ENCODE measurements at regions not wholly inside any gene's neighbourhood (a gene's known extent, or its start where the extent isn't known, plus 50 kb on each side); places are given as distances from the start of the nearest gene placed in this dataset.
"Not testable (repeated sequence)": the region's sequence is repeated elsewhere in the genome, so short reads cannot be mapped to it uniquely, and the experiment has no call there.

GRCh38 chr5:101626572-101626971, 669.5 kb downstream of the SLCO4C1 start:
- DNase-seq = no peak

GRCh38 chr5:101611039-101611438, 685.0 kb downstream of the SLCO4C1 start:
- DNase-seq = no peak

GRCh38 chr5:101608322-101608721, 687.8 kb downstream of the SLCO4C1 start:
- DNase-seq = no peak

- no peak for DNase-seq
Observed at GRCh38 chr5:101605700-101606099, 690.4 kb downstream of the SLCO4C1 start.

GRCh38 chr5:101600614-101601013, 695.5 kb downstream of the SLCO4C1 start:
- no peak for DNase-seq

- DNase-seq = no peak
Observed at GRCh38 chr5:101590384-101590783, 687.3 kb upstream of the ST8SIA4 start.

GRCh38 chr5:101585366-101585765, 682.3 kb upstream of the ST8SIA4 start:
- no peak for DNase-seq

- DNase-seq = no peak
Observed at GRCh38 chr5:101580591-101580990, 677.5 kb upstream of the ST8SIA4 start.

- no peak for DNase-seq
Observed at GRCh38 chr5:101574017-101574416, 670.9 kb upstream of the ST8SIA4 start.

- DNase-seq = no peak
Observed at GRCh38 chr5:101561018-101561417, 657.9 kb upstream of the ST8SIA4 start.

- DNase-seq = no peak
Observed at GRCh38 chr5:101543780-101544179, 640.7 kb upstream of the ST8SIA4 start.

- DNase-seq = no peak
Observed at GRCh38 chr5:101539315-101539714, 636.2 kb upstream of the ST8SIA4 start.

- DNase-seq = no peak
Observed at GRCh38 chr5:101535626-101536025, 632.5 kb upstream of the ST8SIA4 start.

- no peak for DNase-seq
Observed at GRCh38 chr5:101534491-101535110, 631.5 kb upstream of the ST8SIA4 start.

GRCh38 chr5:101532430-101532829, 629.3 kb upstream of the ST8SIA4 start:
- no peak for DNase-seq

GRCh38 chr5:101531026-101531425, 627.9 kb upstream of the ST8SIA4 start:
- DNase-seq = no peak

- not testable (repeated sequence) for DNase-seq
Observed at GRCh38 chr5:101529094-101529493, 626.0 kb upstream of the ST8SIA4 start.

GRCh38 chr5:101520417-101520816, 617.3 kb upstream of the ST8SIA4 start:
- no peak for DNase-seq

GRCh38 chr5:101517795-101518194, 614.7 kb upstream of the ST8SIA4 start:
- no peak for DNase-seq

GRCh38 chr5:101515721-101516120, 612.6 kb upstream of the ST8SIA4 start:
- DNase-seq = no peak

GRCh38 chr5:101505891-101506570, 602.9 kb upstream of the ST8SIA4 start:
- DNase-seq = no peak

GRCh38 chr5:101482931-101483330, 579.8 kb upstream of the ST8SIA4 start:
- no peak for DNase-seq

- no peak for DNase-seq
Observed at GRCh38 chr5:101473483-101473882, 570.4 kb upstream of the ST8SIA4 start.

GRCh38 chr5:101461455-101461854, 558.4 kb upstream of the ST8SIA4 start:
- no peak for DNase-seq

- DNase-seq = no peak
Observed at GRCh38 chr5:101458587-101458986, 555.5 kb upstream of the ST8SIA4 start.
